ENCODE measurements at regions not wholly inside any gene's neighbourhood (a gene's known extent, or its start where the extent isn't known, plus 50 kb on each side); places are given as distances from the start of the nearest gene placed in this dataset.

GRCh38 chr12:65675141-65675621 lies 149.1 kb upstream of the HMGA2 start:
- TF ChIP-seq, protein P1, sequence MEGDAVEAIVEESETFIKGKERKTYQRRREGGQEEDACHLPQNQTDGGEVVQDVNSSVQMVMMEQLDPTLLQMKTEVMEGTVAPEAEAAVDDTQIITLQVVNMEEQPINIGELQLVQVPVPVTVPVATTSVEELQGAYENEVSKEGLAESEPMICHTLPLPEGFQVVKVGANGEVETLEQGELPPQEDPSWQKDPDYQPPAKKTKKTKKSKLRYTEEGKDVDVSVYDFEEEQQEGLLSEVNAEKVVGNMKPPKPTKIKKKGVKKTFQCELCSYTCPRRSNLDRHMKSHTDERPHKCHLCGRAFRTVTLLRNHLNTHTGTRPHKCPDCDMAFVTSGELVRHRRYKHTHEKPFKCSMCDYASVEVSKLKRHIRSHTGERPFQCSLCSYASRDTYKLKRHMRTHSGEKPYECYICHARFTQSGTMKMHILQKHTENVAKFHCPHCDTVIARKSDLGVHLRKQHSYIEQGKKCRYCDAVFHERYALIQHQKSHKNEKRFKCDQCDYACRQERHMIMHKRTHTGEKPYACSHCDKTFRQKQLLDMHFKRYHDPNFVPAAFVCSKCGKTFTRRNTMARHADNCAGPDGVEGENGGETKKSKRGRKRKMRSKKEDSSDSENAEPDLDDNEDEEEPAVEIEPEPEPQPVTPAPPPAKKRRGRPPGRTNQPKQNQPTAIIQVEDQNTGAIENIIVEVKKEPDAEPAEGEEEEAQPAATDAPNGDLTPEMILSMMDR (IDR thresholded peaks at IDR 0.05; ENCODE audit: low read length), result no peak
- no peak for TF ChIP-seq EZH2 (optimal IDR thresholded peaks at IDR 0.05; ENCODE audit: low read depth, low read length)

All from MM.1S (cell line).